ENCODE measurements at regions not wholly inside any gene's neighbourhood (a gene's known extent, or its start where the extent isn't known, plus 50 kb on each side); places are given as distances from the start of the nearest gene placed in this dataset.

GRCh38 chr7:42987648-42988214 is 55.6 kb downstream of the MRPL32 start:
- intact Hi-C loops (cut with DNase I) = no loop called here
- no peak for DNase-seq

DNA sequence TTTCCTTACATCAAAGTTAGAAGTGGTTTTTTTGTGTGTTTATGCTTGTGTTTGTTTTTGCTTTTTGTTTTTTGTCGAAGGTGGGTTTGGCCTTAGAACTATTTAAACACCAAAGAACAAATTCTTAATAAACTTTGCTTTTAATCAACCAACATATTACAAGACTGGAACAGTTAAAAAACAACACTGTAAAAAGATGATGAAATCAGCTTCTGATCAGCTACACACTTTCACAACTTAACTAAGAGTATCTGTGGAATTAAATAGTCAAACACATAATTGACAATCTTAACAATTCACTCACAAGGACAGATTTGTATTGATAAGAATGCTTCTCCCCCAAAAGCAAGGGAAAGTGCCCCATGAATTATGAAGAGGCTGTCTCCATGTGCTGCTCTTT is 58.8 kb downstream of the MRPL32 start:
- no peak for DNase-seq
- intact Hi-C loops (cut with DNase I) = no loop called here

- DNase-seq = no peak
- intact Hi-C loops (cut with DNase I) = no loop called here
These were observed 59.9 kb downstream of the MRPL32 start for GRCh38 chr7:42991913-42992591.

DNA sequence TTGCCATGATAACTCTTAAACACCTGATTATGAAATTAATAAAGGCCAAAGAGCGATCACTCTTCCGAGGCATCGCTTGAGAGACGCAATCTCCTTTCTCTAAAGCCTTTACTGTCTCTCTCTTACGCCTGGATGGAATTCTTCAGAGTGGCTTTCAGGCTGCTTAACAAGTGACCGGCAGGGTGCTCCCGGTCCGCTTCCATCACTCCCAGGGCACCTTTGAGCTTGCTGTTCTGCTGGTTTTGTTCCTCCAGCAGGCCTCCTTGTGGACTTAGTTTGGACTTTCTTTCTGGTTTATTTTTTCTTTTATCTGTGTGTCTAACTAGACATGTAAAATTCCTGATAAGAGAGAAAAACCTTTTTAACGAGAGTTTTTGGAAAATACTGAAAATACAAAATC is 60.9 kb downstream of the MRPL32 start:
- DNase-seq = no peak
- intact Hi-C loops (cut with DNase I) = no loop called here

DNA sequence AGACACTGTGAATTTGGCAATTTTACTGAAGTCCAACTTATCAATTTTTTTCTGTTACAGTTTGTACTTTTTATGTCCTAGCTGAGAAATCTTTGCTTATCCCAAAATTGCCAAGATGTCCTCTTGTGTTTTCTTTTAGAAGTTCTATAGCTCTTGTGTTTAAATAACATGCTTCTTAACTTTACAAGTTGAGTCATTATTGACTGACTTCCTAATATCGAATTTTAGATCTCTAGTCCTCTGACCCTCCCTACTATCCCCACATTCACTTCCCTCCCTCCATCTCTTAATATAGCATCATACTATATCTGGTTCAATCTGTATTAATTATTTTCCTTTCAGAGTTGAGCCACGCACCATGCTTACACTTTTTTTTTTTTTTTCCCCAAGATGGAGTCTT is 61.9 kb downstream of the MRPL32 start:
- intact Hi-C loops (cut with DNase I) = no loop called here
- no peak for DNase-seq

GRCh38 chr7:42997611-42998010 is 65.4 kb downstream of the MRPL32 start:
- intact Hi-C loops (cut with DNase I) = no loop called here
- no peak for DNase-seq

GRCh38 chr7:43004082-43004481 is 71.9 kb downstream of the MRPL32 start:
- intact Hi-C loops (cut with DNase I) = no loop called here
- DNase-seq = no peak

- no peak for DNase-seq
- intact Hi-C loops (cut with DNase I) = no loop called here
These were observed 73.8 kb downstream of the MRPL32 start for GRCh38 chr7:43006008-43006407.

- no peak for DNase-seq
- intact Hi-C loops (cut with DNase I) = no loop called here
These were observed 77.9 kb downstream of the MRPL32 start for GRCh38 chr7:43010061-43010460.

DNA sequence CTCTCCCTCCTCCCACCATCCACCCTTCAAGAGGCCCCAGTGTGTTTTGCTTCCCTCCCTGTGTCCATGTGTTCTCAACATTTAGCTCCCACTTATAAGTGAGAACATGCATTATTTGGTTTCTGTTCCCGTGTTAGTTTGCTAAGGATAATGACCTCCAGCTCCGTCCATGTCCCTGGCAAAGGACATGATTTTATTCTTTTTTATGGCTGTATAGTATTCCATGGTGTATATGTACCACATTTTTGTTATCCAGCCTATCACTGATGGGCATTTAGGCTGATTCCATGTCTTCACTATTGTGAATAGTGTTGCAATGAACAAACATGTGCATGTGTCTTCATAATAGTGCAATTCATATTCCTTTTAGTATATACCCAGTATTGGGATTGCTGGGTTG is 79.7 kb downstream of the MRPL32 start:
- no peak for DNase-seq
- intact Hi-C loops (cut with DNase I) = no loop called here

DNA sequence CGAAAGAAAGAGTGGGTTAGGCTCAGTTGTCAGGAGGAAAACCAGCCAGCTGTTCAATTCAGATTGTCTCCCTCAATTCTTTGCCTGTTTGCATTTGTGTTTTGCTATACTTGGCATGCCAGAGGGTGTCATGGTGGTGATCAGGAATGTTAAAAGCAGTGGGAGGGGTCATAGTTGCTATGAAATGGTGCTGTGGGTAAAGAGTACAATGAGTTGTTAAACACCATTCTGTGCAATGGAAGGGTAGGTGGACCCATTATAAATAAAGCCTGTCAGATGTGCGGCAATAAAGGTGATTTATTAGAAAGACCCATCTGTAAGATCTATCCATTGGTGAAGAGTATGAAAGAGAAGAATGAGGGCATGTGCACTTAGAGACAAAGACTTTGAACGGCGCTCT is 82.2 kb downstream of the MRPL32 start:
- intact Hi-C loops (cut with DNase I) = no loop called here
- DNase-seq = no peak

DNA sequence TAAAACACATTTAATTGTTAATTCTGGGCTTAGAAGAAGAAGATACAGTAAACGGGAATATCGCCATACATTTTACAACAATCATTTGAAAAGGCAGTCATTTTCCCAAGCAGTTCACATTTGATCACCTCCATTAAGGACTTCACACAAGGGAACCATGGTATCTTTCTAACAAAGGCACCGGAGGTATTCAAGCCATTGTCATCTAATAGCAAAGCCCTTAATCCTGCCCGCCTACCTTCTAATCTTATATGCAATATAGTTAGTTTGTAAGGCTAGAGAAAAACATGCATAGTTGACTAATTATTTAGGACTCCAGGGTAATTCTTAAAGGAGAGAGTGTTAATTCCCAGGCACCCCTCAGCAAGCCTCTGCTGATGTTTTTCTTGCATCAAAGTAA is 83.1 kb downstream of the MRPL32 start:
- intact Hi-C loops (cut with DNase I) = no loop called here
- DNase-seq = no peak

GRCh38 chr7:43018446-43018845 is 86.3 kb downstream of the MRPL32 start:
- DNase-seq = no peak
- intact Hi-C loops (cut with DNase I) = no loop called here

DNA sequence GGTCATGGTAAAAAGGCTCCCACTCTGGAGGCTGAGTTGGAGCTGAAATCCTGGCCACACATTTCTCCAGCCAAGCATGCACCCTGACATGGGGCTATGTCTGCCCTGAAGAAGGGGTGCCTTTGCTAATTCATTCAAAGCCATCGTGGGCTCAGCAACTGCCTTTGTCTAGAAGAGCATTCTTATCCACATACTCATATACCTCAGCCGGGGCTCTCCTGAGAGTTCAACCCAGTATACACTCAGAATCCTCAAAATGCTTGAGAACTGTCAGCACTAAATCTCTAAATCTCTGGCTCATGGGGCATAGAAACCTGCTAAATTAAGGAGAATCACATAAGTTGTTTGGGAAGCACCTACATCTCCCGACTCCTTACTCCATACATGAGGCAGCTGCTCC is 89.3 kb downstream of the MRPL32 start:
- intact Hi-C loops (cut with DNase I) = no loop called here
- DNase-seq = no peak

GRCh38 chr7:43022008-43022407 is 89.8 kb downstream of the MRPL32 start:
- intact Hi-C loops (cut with DNase I) = no loop called here
- DNase-seq = no peak

DNA sequence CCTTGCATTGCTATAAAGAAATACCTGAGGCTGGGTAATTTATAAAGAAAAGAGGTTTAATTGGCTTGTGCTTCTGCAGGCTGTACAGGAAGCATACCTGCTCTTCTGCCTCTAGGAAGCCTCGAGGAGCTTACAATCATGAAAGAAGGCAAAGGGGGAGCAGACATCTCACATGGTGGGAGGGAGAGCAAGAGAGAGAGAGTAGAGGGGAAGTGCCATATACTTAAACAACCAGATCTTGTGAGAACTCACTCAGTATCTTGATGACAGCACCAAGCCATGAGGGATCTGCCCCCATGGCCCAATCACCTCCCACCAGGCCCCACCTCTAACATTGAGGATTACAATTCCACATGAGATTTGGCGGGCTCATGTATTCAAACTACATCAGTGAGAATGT is 79.1 kb upstream of the HECW1 start:
- no peak for DNase-seq
- intact Hi-C loops (cut with DNase I) = loop anchor here (5.0 kb wide), 1 partner anchor 49 kb away; no protein-coding TSS in a partner anchor

GRCh38 chr7:43034535-43035002 is 77.9 kb upstream of the HECW1 start:
- DNase-seq = no peak
- intact Hi-C loops (cut with DNase I) = loop anchor here (5.0 kb wide), 1 partner anchor 48 kb away; no protein-coding TSS in a partner anchor

DNA sequence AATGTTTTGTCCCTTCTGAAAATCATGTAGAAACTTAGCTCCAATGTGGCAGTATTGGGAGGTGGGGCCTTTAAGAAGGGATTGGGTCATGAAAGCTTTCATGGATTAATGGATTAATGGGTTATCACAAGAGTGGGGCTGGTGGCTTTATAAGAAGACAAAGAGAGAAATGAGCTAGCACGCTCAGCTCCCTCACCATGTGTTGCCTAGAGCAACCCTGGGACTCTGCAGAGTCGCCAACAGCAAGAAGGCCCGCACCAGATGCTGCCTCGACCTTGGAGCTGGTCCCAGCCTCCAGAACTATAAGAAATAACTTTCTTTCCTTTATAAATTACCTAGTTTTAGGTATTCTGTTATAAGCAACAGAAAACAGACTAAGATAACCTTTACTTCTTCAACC is 74.9 kb upstream of the HECW1 start:
- no peak for DNase-seq
- intact Hi-C loops (cut with DNase I) = no loop called here

- intact Hi-C loops (cut with DNase I) = no loop called here
- DNase-seq = peak in 1 of 10 donors; percentile 50
These were observed 74.2 kb upstream of the HECW1 start for GRCh38 chr7:43038254-43038653.

- intact Hi-C loops (cut with DNase I) = no loop called here
- DNase-seq = peak in 1 of 10 donors; percentile 54
These were observed 73.1 kb upstream of the HECW1 start for GRCh38 chr7:43039346-43039745.

GRCh38 chr7:43040461-43040860 is 72.0 kb upstream of the HECW1 start:
- intact Hi-C loops (cut with DNase I) = no loop called here
- no peak for DNase-seq

DNA sequence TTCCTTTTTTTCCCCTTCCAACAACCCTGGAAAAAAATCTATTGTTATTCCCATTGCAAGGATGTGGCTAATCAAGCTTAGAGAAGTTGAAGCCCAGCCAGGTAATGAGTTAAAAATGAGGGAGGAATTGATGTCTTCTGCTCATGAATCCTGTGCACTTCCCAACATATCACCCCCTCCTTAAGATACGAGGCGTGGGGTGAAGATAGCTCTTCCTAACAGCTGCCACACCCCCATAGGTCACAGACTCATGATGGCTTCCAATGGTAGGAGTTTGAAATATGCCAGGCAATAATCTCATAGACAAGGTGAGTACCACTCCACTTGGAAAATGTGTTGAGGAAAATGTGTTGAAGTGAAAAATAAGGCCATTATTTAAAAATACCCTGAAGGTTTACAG is 71.3 kb upstream of the HECW1 start:
- DNase-seq = no peak
- intact Hi-C loops (cut with DNase I) = no loop called here

- no peak for DNase-seq
- intact Hi-C loops (cut with DNase I) = no loop called here
These were observed 70.7 kb upstream of the HECW1 start for GRCh38 chr7:43041724-43042123.
